KMS-11 (cell line): ENCODE measurements at regions not wholly inside any gene's neighbourhood (a gene's known extent, or its start where the extent isn't known, plus 50 kb on each side); places are given as distances from the start of the nearest gene placed in this dataset.

Experiments
- H2AFZ ChIP-seq: fragments of 200-600 bp; sonication (generic); 2 replicates; pipeline ENCODE4 v1.6.1; 2016; ENCODE audit warnings: antibody characterized with exemption, mixed run types, low read depth
- H3K27ac ChIP-seq: fragments of 200-600 bp; sonication (generic); 2 replicates; pipeline ENCODE4 v1.6.1; 2016; ENCODE audit warnings: mild to moderate bottlenecking, mixed run types
- H3K27me3 ChIP-seq: fragments of 200-600 bp; sonication (generic); 2 replicates; pipeline ENCODE4 v1.6.1; 2017; ENCODE audit warnings: mild to moderate bottlenecking, low read depth, mixed run types, moderate library complexity; ENCODE audit not compliant: insufficient read depth
- H3K36me3 ChIP-seq: fragments of 200-600 bp; sonication (generic); 2 replicates; pipeline ENCODE4 v1.6.1; 2017; ENCODE audit warnings: mild to moderate bottlenecking, mixed run types; ENCODE audit not compliant: insufficient read depth
- H3K4me1 ChIP-seq: fragments of 200-600 bp; sonication (generic); 2 replicates; pipeline ENCODE4 v1.6.1; 2016; ENCODE audit warnings: mild to moderate bottlenecking, low read depth, mixed run types; ENCODE audit not compliant: poor library complexity, severe bottlenecking
- H3K4me2 ChIP-seq: fragments of 200-600 bp; sonication (generic); 2 replicates; pipeline ENCODE4 v1.7.0; 2016; ENCODE audit warnings: mild to moderate bottlenecking, mixed run types
- H3K4me3 ChIP-seq: fragments of 200-600 bp; sonication (generic); IDR thresholded peaks from 2 replicates; pipeline ENCODE4 v1.6.1; 2017; ENCODE audit warnings: low read depth, low read length, mixed read lengths; ENCODE audit not compliant: insufficient read depth
- H3K79me2 ChIP-seq: fragments of 200-600 bp; sonication (generic); 2 replicates; pipeline ENCODE4 v1.6.1; 2016; ENCODE audit warnings: low read depth, mixed run types; ENCODE audit not compliant: insufficient read depth
- H3K9ac ChIP-seq: fragments of 200-600 bp; sonication (generic); 2 replicates; pipeline ENCODE4 v1.6.1; 2016; ENCODE audit warnings: mild to moderate bottlenecking, mixed run types
- H4K20me1 ChIP-seq: fragments of 200-600 bp; sonication (generic); 2 replicates; pipeline ENCODE4 v1.6.1; 2016; ENCODE audit warnings: mild to moderate bottlenecking, mixed run types; ENCODE audit not compliant: insufficient read depth
- CTCF ChIP-seq: fragments of 200-600 bp; sonication (generic); conservative IDR thresholded peaks from 2 replicates; pipeline ENCODE4 v1.6.1; 2017; ENCODE audit warnings: low read depth, mild to moderate bottlenecking, antibody characterized with exemption, low read length, moderate library complexity, mixed read lengths

- Histone ChIP-seq H3K4me2 (no peak overlapping the region), H3K36me3 (no peaks in the 10 kb centered on the region), H3K4me1 (no peaks in the 10 kb centered on the region), H2AFZ (no peak overlapping the region), H3K9ac (no peak overlapping the region), H4K20me1 (no peaks in the 10 kb centered on the region), H3K4me3 (no peak overlapping the region), H3K27ac (no peak overlapping the region), H3K79me2 (no peaks in the 10 kb centered on the region), H3K27me3 (no peaks in the 10 kb centered on the region)
- TF ChIP-seq CTCF: no peak
These were observed 188.4 kb upstream of the PRDM9 start for GRCh38 chr5:23318960-23319359.

DNA sequence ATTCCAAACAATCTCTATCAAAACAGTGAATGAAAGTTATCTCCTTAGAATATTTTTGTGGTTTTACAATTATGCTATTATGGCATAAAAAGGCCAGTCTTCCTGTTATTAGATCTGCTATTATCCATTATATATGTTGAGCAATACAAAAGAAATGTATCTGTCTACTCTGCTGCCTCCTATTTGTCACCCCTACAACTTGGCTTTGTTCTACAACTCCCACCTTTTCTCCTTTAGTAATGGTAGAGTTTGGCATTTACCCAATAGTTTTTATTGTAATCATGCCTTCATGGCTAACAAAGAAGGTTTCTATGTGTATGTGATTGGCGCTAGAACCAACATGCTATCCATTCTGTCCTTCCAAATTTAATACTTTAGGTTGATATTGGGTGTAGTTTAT lies 189.2 kb upstream of the PRDM9 start:
- Histone ChIP-seq H4K20me1 (no peaks in the 10 kb centered on the region), H3K27ac (no peak overlapping the region), H2AFZ (no peak overlapping the region), H3K4me1 (no peaks in the 10 kb centered on the region), H3K27me3 (no peaks in the 10 kb centered on the region), H3K4me2 (no peak overlapping the region), H3K9ac (no peak overlapping the region), H3K4me3 (no peak overlapping the region), H3K79me2 (no peaks in the 10 kb centered on the region), H3K36me3 (no peaks in the 10 kb centered on the region)
- no peak for TF ChIP-seq CTCF

- Histone ChIP-seq H2AFZ (no peak overlapping the region), H3K4me2 (no peak overlapping the region), H3K79me2 (no peaks in the 10 kb centered on the region), H4K20me1 (no peaks in the 10 kb centered on the region), H3K9ac (no peak overlapping the region), H3K27ac (no peak overlapping the region), H3K27me3 (no peaks in the 10 kb centered on the region), H3K4me1 (no peaks in the 10 kb centered on the region), H3K36me3 (no peaks in the 10 kb centered on the region), H3K4me3 (no peak overlapping the region)
- TF ChIP-seq CTCF: no peak
These were observed 191.3 kb upstream of the PRDM9 start for GRCh38 chr5:23316060-23316591.

DNA sequence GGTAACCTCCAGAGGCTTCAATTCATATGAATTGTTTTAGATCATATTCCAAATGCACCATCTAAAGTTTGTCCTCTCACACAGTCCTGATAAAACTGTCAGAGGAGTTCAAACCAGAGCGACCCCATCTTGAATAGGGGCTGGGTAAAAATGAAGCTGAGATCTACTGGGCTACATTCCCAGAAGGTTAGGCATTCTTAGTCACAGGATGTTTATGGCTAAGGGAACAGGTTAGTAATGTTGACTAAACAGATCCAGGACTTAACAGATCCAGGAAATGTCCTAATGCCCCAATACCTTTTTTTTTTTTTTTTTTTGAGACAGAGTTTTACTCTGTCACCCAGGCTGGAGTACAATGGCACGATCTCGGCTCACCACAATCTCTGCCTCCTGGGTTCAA lies 192.6 kb upstream of the PRDM9 start:
- Histone ChIP-seq H3K4me3 (no peak overlapping the region), H3K4me2 (no peak overlapping the region), H3K79me2 (no peaks in the 10 kb centered on the region), H2AFZ (no peak overlapping the region), H3K27me3 (no peaks in the 10 kb centered on the region), H3K27ac (no peak overlapping the region), H3K9ac (no peak overlapping the region), H3K4me1 (no peaks in the 10 kb centered on the region), H3K36me3 (no peaks in the 10 kb centered on the region), H4K20me1 (no peaks in the 10 kb centered on the region)
- TF ChIP-seq CTCF: no peak
